Lower lobe of right lung (tissue), 2 donors: ENCODE measurements at regions not wholly inside any gene's neighbourhood (a gene's known extent, or its start where the extent isn't known, plus 50 kb on each side); places are given as distances from the start of the nearest gene placed in this dataset.

ENCODE experiments used
- ATAC-seq, 2 donors: fragments of 200-7000 bp; cut with Tn5 transposase; one replicate each; pipeline ENCODE4 v1.9.1; 2020 to 2022; ENCODE audit warnings: mild to moderate bottlenecking in 2 of 2, moderate library complexity in 2 of 2
- DNase-seq: peaks from one replicate; pipeline ENCODE4 v3.0.0-alpha.2; 2020
- H3K27ac ChIP-seq: fragments of 200-600 bp; one replicate; pipeline ENCODE4 v1.8.0; 2022
- H3K27me3 ChIP-seq: fragments of 200-600 bp; one replicate; pipeline ENCODE4 v1.8.0; 2022; ENCODE audit warnings: low read depth
- H3K36me3 ChIP-seq: fragments of 200-600 bp; one replicate; pipeline ENCODE4 v1.8.0; 2022; ENCODE audit warnings: mild to moderate bottlenecking
- H3K4me1 ChIP-seq: fragments of 200-600 bp; one replicate; pipeline ENCODE4 v1.8.0; 2022
- H3K4me3 ChIP-seq: fragments of 200-600 bp; one replicate; pipeline ENCODE4 v1.8.0; 2022; ENCODE audit warnings: mild to moderate bottlenecking
- H3K9me3 ChIP-seq: fragments of 200-600 bp; one replicate; pipeline ENCODE4 v1.8.0; 2022
- intact Hi-C: fragments of 100-400 bp; cut with DNase I; formaldehyde crosslinking; loops from one replicate; pipeline ENCODE4 v1.11.0; 2022
- TF ChIP-seq, protein P1 (sequence below): fragments of 200-600 bp; IDR thresholded peaks from one replicate; pipeline ENCODE4 v1.8.0; 2022; ENCODE audit warnings: antibody characterized with exemption, mild to moderate bottlenecking
- donor health status: DM: no; HTN: yes; CAD: no; lungs with severe emphysema.

GRCh38 chr12:118467641-118468305, 91.4 kb downstream of the SUDS3 start:
- no peaks in the 10 kb centered on the region for H3K4me1 ChIP-seq
- H3K4me3 ChIP-seq, result no peak overlapping the region
- H3K9me3 ChIP-seq, result no peaks in the 10 kb centered on the region
- ATAC-seq (no peak), DNase-seq (no peak)
- no peaks in the 10 kb centered on the region for H3K36me3 ChIP-seq
- H3K27me3 ChIP-seq, result no peaks in the 10 kb centered on the region
- no peak overlapping the region for H3K27ac ChIP-seq
- TF ChIP-seq, protein P1, sequence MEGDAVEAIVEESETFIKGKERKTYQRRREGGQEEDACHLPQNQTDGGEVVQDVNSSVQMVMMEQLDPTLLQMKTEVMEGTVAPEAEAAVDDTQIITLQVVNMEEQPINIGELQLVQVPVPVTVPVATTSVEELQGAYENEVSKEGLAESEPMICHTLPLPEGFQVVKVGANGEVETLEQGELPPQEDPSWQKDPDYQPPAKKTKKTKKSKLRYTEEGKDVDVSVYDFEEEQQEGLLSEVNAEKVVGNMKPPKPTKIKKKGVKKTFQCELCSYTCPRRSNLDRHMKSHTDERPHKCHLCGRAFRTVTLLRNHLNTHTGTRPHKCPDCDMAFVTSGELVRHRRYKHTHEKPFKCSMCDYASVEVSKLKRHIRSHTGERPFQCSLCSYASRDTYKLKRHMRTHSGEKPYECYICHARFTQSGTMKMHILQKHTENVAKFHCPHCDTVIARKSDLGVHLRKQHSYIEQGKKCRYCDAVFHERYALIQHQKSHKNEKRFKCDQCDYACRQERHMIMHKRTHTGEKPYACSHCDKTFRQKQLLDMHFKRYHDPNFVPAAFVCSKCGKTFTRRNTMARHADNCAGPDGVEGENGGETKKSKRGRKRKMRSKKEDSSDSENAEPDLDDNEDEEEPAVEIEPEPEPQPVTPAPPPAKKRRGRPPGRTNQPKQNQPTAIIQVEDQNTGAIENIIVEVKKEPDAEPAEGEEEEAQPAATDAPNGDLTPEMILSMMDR, result no peak
- intact Hi-C loops, result no loop called here

DNA sequence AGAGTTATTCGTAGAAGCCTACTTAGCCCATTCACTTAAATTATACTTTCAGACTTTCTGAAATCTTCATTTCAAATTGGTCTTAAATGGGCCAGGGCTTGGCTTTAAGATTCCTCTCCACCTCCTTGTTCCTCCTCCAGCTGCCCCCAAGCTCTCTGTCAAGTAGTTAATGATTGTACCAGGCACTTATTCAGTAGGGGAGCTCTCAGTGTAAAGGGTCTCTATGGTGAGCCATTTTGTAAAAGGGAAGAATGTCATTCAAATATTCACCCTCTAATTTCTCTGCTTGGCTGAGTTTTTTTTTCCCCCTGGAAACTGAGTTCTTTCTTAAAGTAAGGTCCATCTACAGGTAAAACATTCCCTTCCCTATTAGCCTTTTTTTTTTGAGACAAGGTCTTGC, 96.6 kb downstream of the SUDS3 start:
- no peak for DNase-seq
- no peak for ATAC-seq
- TF ChIP-seq, protein P1, result no peak
- Histone ChIP-seq H3K9me3 (no peaks in the 10 kb centered on the region), H3K27me3 (no peaks in the 10 kb centered on the region), H3K4me3 (no peak overlapping the region), H3K36me3 (no peaks in the 10 kb centered on the region), H3K4me1 (no peaks in the 10 kb centered on the region), H3K27ac (no peak overlapping the region)
- intact Hi-C loops, result no loop called here

GRCh38 chr12:118480235-118480634, 103.9 kb downstream of the SUDS3 start:
- intact Hi-C loops, result no loop called here
- TF ChIP-seq, protein P1, result no peak
- DNase-seq (no peak), ATAC-seq (no peak)
- H3K4me1 ChIP-seq, result no peaks in the 10 kb centered on the region
- H3K36me3 ChIP-seq, result no peaks in the 10 kb centered on the region
- H3K9me3 ChIP-seq, result no peaks in the 10 kb centered on the region
- no peak overlapping the region for H3K27ac ChIP-seq
- no peak overlapping the region for H3K4me3 ChIP-seq
- H3K27me3 ChIP-seq, result no peaks in the 10 kb centered on the region

DNA sequence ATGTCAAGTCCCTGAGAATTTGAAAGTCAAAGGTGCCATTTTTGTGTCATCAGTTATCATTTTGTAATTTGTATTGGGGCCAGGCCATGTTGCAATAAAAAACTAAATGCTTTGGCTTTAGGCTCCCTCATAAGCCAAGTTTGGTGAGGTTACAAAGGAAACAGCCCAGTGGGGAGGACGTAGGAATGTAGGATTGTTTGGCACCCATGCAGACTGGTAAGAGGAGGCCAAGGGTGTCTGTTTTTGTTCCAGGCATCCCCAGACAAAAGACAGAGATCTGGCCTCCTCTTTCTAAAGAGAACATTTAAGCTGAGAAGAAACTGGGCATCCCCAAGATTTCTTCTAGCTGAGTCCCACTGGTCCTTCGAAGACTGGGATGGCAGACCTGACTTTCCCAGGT, 111.7 kb downstream of the SUDS3 start:
- Histone ChIP-seq H3K4me3 (no peak overlapping the region), H3K27me3 (no peaks in the 10 kb centered on the region), H3K4me1 (no peaks in the 10 kb centered on the region), H3K36me3 (no peaks in the 10 kb centered on the region), H3K27ac (no peak overlapping the region), H3K9me3 (no peaks in the 10 kb centered on the region)
- TF ChIP-seq, protein P1, result no peak
- DNase-seq, result no peak
- ATAC-seq, result no peak
- intact Hi-C loops, result no loop called here

- Histone ChIP-seq H3K4me1 (no peaks in the 10 kb centered on the region), H3K27me3 (no peaks in the 10 kb centered on the region), H3K27ac (no peak overlapping the region), H3K9me3 (no peaks in the 10 kb centered on the region), H3K36me3 (no peaks in the 10 kb centered on the region), H3K4me3 (no peak overlapping the region)
- DNase-seq, result no peak
- ATAC-seq, result no peak
- intact Hi-C loops, result no loop called here
- TF ChIP-seq, protein P1, result no peak
Observed at GRCh38 chr12:118493962-118494361, 117.6 kb downstream of the SUDS3 start.
